K562 (cell line): ENCODE measurements at regions not wholly inside any gene's neighbourhood (a gene's known extent, or its start where the extent isn't known, plus 50 kb on each side); places are given as distances from the start of the nearest gene placed in this dataset.

Experiments used
- ATAC-seq: fragments of 200-7000 bp; cut with Tn5 transposase; 3 replicates; pipeline ENCODE4 v1.9.1; 2020; ENCODE audit warnings: moderate library complexity
- BruUV-seq: library from RNA; stranded (reverse); fragments of 400-500 nt; replicated peaks from 2 replicates; lab custom pipeline; 2021; lab: Mats Ljungman, UMichigan
- CTCF ChIA-PET: fragments of 300-600 bp; formaldehyde crosslinking; extraction: SDS; loops from one replicate; lab custom pipeline; 2021; ENCODE audit warnings: low intra/inter-chr PET ratio; lab: Yijun Ruan, JAX
- POLR2A ChIA-PET: fragments of 300-600, 350-650 bp; sonication (Branson Sonifier 250); formaldehyde crosslinking; extraction: SDS; loops from one replicate; lab custom pipeline; 2021; ENCODE audit warnings: antibody characterized with exemption, inconsistent platforms; lab: Yijun Ruan, JAX
- DNase-seq, 4 experiments: peaks; one replicate each; pipeline versions ENCODE4 v3.0.0 to v3.0.0-alpha.2; 2011 to 2018; ENCODE audit warnings: low spot score in 3 of 4, mixed read lengths in 3 of 4; ENCODE audit errors: extremely low read depth in 1 of 4
- FAIRE-seq: peaks from 2 replicates; lab custom pipeline; 2011; peaks lifted over from hg19 to GRCh38; lab: Jason Lieb, UNC
- H2AFZ ChIP-seq: 2 replicates; pipeline ENCODE4 v1.6.0; 2011; ENCODE audit warnings: low read depth, low read length, control low read depth, inconsistent platforms
- H3K27ac ChIP-seq: fragments of 200-600 bp; 3 replicates; pipeline ENCODE4 v1.8.0; 2011; ENCODE audit warnings: low read depth, mild to moderate bottlenecking, control low read depth, inconsistent platforms, low read length, moderate library complexity, mixed read lengths; ENCODE audit errors: extremely low read depth
- H3K27me3 ChIP-seq, 2 experiments: fragments of 300-600 bp in 1 of 2; 2 replicates in 1 of 2; 3 replicates in 1 of 2; pipeline versions ENCODE4 v1.6.0 to v1.8.0; 2011; ENCODE audit warnings: inconsistent platforms in 2 of 2, low read length in 2 of 2, mild to moderate bottlenecking in 1 of 2, mixed read lengths in 1 of 2, moderate library complexity in 1 of 2; ENCODE audit not compliant: control insufficient read depth in 2 of 2, insufficient read depth in 2 of 2
- H3K36me3 ChIP-seq: fragments of 300-600 bp; 3 replicates; pipeline ENCODE4 v1.8.0; 2011; ENCODE audit warnings: mild to moderate bottlenecking, low read length, inconsistent platforms; ENCODE audit not compliant: control insufficient read depth, insufficient read depth
- H3K4me1 ChIP-seq, 2 experiments: fragments of 200-600 bp in 1 of 2; replicated peaks in 1 of 2; 2 replicates in 1 of 2; 3 replicates in 1 of 2; pipeline versions ENCODE4 v1.5.1 to v1.8.0; 2011; ENCODE audit warnings: inconsistent platforms in 2 of 2, low read length in 2 of 2, mild to moderate bottlenecking in 1 of 2, mixed read lengths in 1 of 2, moderate library complexity in 1 of 2; ENCODE audit not compliant: control insufficient read depth in 2 of 2, insufficient read depth in 2 of 2
- H3K4me2 ChIP-seq: 2 replicates; pipeline ENCODE4 v1.6.1; 2011; ENCODE audit warnings: low read length, control low read depth, inconsistent platforms, mixed read lengths; ENCODE audit not compliant: insufficient read depth
- H3K4me3 ChIP-seq: fragments of 200-600 bp; sonication (generic), shearing (Covaris generic); 2 replicates; pipeline ENCODE4 v1.5.1; 2016; ENCODE audit warnings: control low read depth, inconsistent platforms
- H3K79me2 ChIP-seq: fragments of 200-600 bp; 3 replicates; pipeline ENCODE4 v1.8.0; 2011; ENCODE audit warnings: low read length, inconsistent platforms; ENCODE audit not compliant: control insufficient read depth, insufficient read depth
- H3K9ac ChIP-seq, 2 experiments: 2 replicates each; pipeline versions ENCODE4 v1.6.0 to v1.6.1; 2011; ENCODE audit warnings: low read depth in 2 of 2, low read length in 2 of 2, control low read depth in 1 of 2, inconsistent platforms in 1 of 2, mild to moderate bottlenecking in 1 of 2, mixed read lengths in 1 of 2; ENCODE audit not compliant: insufficient read depth in 1 of 2
- H3K9me1 ChIP-seq: one replicate; pipeline ENCODE4 v1.6.0; 2011; ENCODE audit warnings: inconsistent platforms, mild to moderate bottlenecking, low read length, moderate library complexity; ENCODE audit not compliant: control insufficient read depth, insufficient read depth
- H3K9me3 ChIP-seq: replicated peaks from 2 replicates; pipeline ENCODE4 v1.5.1; 2011; ENCODE audit warnings: low read depth, low read length, inconsistent platforms; ENCODE audit not compliant: control insufficient read depth, insufficient read depth
- H4K20me1 ChIP-seq: replicated peaks from 2 replicates; pipeline ENCODE4 v1.6.1; 2011; ENCODE audit warnings: low read length, inconsistent platforms, mixed read lengths; ENCODE audit not compliant: control insufficient read depth, insufficient read depth
- BCLAF1 ChIP-seq, 2 experiments: fragments of 450-650 bp in 1 of 2; IDR thresholded peaks; 2 replicates each; pipeline ENCODE4 v1.6.1; 2011 to 2017; ENCODE audit warnings: low read depth in 2 of 2, antibody characterized with exemption in 1 of 2, borderline replicate concordance in 1 of 2, low read length in 1 of 2, mild to moderate bottlenecking in 1 of 2, mixed read lengths in 1 of 2; ENCODE audit not compliant: control insufficient read depth in 1 of 2
- CBX3 ChIP-seq, 2 experiments: IDR thresholded peaks; 1 replicate in 1 of 2; 2 replicates in 1 of 2; pipeline ENCODE4 v1.6.1; 2012; ENCODE audit warnings: inconsistent platforms in 2 of 2, low read length in 2 of 2, borderline replicate concordance in 1 of 2, control low read depth in 1 of 2
- CHD4 ChIP-seq: fragments of 200-600 bp; sonication (generic); IDR thresholded peaks from 3 replicates; pipeline ENCODE4 v1.6.1; 2012; ENCODE audit warnings: low read depth, mild to moderate bottlenecking, mixed read lengths, low read length, inconsistent platforms; ENCODE audit not compliant: insufficient read depth, insufficient replicate concordance, poor library complexity, severe bottlenecking
- EGR1 ChIP-seq: fragments of 450-650 bp; conservative IDR thresholded peaks from 2 replicates; pipeline ENCODE4 v1.6.1; 2017; ENCODE audit warnings: mild to moderate bottlenecking
- FUS ChIP-seq: fragments of 200-400 bp; formaldehyde crosslinking; optimal IDR thresholded peaks from 2 replicates; pipeline ENCODE3; 2017; ENCODE audit warnings: low read depth, low read length
- PATZ1 ChIP-seq: fragments of 250-450 bp; sonication (Bioruptor Pico); IDR thresholded peaks from 2 replicates; pipeline ENCODE4 v1.5.0; 2020; ENCODE audit warnings: mild to moderate bottlenecking, borderline replicate concordance
- SNIP1 ChIP-seq: fragments of 450-650 bp; IDR thresholded peaks from 2 replicates; pipeline ENCODE4 v1.7.1; 2017; ENCODE audit warnings: low read depth, mild to moderate bottlenecking
- WGBS: fragments of 100-300 bp; shearing (Covaris generic); methylation state at CpG from one replicate; pipeline ENCODE4 v1.1.6; 2016; ENCODE audit warnings: low coverage, mixed read lengths; ENCODE audit not compliant: insufficient coverage; ENCODE audit errors: missing lambda C conversion rate; 5-methylcytosine and 5-hydroxymethylcytosine counted together
- in situ Hi-C: fragments of 300-500 bp; cut with MboI; formaldehyde crosslinking; loops from 4 replicates; pipeline ENCODE4 v1.15.0; 2018; ENCODE audit warnings: inconsistent platforms, mixed read lengths
- intact Hi-C: fragments of 100-400 bp; cut with micrococcal nuclease; formaldehyde crosslinking; loops from 2 replicates; pipeline ENCODE4 v1.14.2; 2022
- TF ChIP-seq, protein P1 (sequence below): fragments of 200-800 bp; sonication (Bioruptor generic); IDR thresholded peaks from 2 replicates; pipeline ENCODE4 v1.6.1; 2017; ENCODE audit warnings: missing genetic modification characterization, missing compliant biosample characterization
- TF ChIP-seq, protein P2 (sequence below): fragments of 200-800 bp; sonication (Bioruptor generic); IDR thresholded peaks from 2 replicates; pipeline ENCODE4 v1.6.1; 2016; ENCODE audit warnings: missing genetic modification characterization, missing compliant biosample characterization

GRCh38 chr12:59446116-59446515 is 149.7 kb upstream of the SLC16A7 start:
- Histone ChIP-seq H3K79me2 (no peaks in the 10 kb centered on the region), H2AFZ (no peak overlapping the region), H3K4me1 (no peaks in the 10 kb centered on the region), H3K4me3 (no peak overlapping the region), H4K20me1 (no peaks in the 10 kb centered on the region), H3K27me3 (no peaks in the 10 kb centered on the region), H3K9me1 (no peaks in the 10 kb centered on the region), H3K9me3 (no peaks in the 10 kb centered on the region), H3K9ac (no peak overlapping the region), H3K27ac (no peak overlapping the region), H3K4me2 (no peak overlapping the region), H3K36me3 (no peaks in the 10 kb centered on the region)
- ChIA-PET POLR2A (no interaction called here), CTCF (no interaction called here)
- BruUV-seq: no TSS peak
- ATAC-seq (no peak), DNase-seq (no peak), FAIRE-seq (no peak)
- intact Hi-C loops: no loop called here
- in situ Hi-C loops: no loop called here
- 21% methylated on average over 3 of the region's 3 CpGs for WGBS
- TF ChIP-seq EGR1: no peak
- TF ChIP-seq, protein P1, sequence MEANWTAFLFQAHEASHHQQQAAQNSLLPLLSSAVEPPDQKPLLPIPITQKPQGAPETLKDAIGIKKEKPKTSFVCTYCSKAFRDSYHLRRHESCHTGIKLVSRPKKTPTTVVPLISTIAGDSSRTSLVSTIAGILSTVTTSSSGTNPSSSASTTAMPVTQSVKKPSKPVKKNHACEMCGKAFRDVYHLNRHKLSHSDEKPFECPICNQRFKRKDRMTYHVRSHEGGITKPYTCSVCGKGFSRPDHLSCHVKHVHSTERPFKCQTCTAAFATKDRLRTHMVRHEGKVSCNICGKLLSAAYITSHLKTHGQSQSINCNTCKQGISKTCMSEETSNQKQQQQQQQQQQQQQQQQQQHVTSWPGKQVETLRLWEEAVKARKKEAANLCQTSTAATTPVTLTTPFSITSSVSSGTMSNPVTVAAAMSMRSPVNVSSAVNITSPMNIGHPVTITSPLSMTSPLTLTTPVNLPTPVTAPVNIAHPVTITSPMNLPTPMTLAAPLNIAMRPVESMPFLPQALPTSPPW (CRISPR knock-in tag): no peak
- no peak for TF ChIP-seq PATZ1
- TF ChIP-seq, protein P2, sequence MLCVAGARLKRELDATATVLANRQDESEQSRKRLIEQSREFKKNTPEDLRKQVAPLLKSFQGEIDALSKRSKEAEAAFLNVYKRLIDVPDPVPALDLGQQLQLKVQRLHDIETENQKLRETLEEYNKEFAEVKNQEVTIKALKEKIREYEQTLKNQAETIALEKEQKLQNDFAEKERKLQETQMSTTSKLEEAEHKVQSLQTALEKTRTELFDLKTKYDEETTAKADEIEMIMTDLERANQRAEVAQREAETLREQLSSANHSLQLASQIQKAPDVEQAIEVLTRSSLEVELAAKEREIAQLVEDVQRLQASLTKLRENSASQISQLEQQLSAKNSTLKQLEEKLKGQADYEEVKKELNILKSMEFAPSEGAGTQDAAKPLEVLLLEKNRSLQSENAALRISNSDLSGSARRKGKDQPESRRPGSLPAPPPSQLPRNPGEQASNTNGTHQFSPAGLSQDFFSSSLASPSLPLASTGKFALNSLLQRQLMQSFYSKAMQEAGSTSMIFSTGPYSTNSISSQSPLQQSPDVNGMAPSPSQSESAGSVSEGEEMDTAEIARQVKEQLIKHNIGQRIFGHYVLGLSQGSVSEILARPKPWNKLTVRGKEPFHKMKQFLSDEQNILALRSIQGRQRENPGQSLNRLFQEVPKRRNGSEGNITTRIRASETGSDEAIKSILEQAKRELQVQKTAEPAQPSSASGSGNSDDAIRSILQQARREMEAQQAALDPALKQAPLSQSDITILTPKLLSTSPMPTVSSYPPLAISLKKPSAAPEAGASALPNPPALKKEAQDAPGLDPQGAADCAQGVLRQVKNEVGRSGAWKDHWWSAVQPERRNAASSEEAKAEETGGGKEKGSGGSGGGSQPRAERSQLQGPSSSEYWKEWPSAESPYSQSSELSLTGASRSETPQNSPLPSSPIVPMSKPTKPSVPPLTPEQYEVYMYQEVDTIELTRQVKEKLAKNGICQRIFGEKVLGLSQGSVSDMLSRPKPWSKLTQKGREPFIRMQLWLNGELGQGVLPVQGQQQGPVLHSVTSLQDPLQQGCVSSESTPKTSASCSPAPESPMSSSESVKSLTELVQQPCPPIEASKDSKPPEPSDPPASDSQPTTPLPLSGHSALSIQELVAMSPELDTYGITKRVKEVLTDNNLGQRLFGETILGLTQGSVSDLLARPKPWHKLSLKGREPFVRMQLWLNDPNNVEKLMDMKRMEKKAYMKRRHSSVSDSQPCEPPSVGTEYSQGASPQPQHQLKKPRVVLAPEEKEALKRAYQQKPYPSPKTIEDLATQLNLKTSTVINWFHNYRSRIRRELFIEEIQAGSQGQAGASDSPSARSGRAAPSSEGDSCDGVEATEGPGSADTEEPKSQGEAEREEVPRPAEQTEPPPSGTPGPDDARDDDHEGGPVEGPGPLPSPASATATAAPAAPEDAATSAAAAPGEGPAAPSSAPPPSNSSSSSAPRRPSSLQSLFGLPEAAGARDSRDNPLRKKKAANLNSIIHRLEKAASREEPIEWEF: no peak
- TF ChIP-seq SNIP1: no peak
- no peak for TF ChIP-seq BCLAF1 (IDR thresholded peaks at IDR 0.05; ENCODE audit: borderline replicate concordance in 1 of 2, control insufficient read depth in 1 of 2, low read depth in 2 of 2, low read length in 1 of 2)
- TF ChIP-seq FUS: no peak
- no peak for TF ChIP-seq CHD4
- no peak for TF ChIP-seq CBX3 (IDR thresholded peaks at IDR 0.05; ENCODE audit: borderline replicate concordance in 1 of 2, low read length in 2 of 2)
